B cell (primary cell): ENCODE measurements at regions not wholly inside any gene's neighbourhood (a gene's known extent, or its start where the extent isn't known, plus 50 kb on each side); places are given as distances from the start of the nearest gene placed in this dataset.

Experiments
- EZH2 ChIP-seq: IDR thresholded peaks from 2 replicates; pipeline ENCODE4 v1.6.1; 2012; ENCODE audit warnings: borderline replicate concordance, low read depth, mild to moderate bottlenecking, moderate library complexity, low read length; ENCODE audit not compliant: insufficient read depth, poor library complexity, severe bottlenecking
- TF ChIP-seq, protein P1 (sequence below): fragments of 200-600 bp; IDR thresholded peaks from one replicate; pipeline ENCODE4 v1.8.0; 2022; ENCODE audit warnings: antibody characterized with exemption, mild to moderate bottlenecking

DNA sequence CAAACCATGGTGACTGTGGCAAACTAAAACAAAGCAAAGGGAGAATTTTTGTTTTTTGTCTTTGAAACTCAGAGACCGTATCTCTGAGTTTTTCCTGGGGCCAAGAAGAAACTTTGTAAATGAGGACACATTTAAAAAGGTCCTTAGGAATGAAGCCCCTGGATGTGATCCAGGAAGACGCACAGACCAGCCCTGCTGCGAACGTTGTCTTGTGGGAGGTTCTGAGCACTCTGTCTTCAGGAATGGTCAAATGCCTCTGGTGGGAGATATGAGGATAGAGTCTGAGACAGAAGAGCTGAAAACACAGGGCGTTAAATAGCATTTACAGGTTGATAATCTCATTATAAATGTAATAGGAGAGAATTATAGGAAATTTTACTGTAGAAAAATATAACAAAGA, 893.5 kb upstream of the KLHL29 start:
- no peak for TF ChIP-seq EZH2
- TF ChIP-seq, protein P1, sequence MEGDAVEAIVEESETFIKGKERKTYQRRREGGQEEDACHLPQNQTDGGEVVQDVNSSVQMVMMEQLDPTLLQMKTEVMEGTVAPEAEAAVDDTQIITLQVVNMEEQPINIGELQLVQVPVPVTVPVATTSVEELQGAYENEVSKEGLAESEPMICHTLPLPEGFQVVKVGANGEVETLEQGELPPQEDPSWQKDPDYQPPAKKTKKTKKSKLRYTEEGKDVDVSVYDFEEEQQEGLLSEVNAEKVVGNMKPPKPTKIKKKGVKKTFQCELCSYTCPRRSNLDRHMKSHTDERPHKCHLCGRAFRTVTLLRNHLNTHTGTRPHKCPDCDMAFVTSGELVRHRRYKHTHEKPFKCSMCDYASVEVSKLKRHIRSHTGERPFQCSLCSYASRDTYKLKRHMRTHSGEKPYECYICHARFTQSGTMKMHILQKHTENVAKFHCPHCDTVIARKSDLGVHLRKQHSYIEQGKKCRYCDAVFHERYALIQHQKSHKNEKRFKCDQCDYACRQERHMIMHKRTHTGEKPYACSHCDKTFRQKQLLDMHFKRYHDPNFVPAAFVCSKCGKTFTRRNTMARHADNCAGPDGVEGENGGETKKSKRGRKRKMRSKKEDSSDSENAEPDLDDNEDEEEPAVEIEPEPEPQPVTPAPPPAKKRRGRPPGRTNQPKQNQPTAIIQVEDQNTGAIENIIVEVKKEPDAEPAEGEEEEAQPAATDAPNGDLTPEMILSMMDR = no peak
